Mucosa of descending colon (tissue), 3 donors: ENCODE measurements at regions not wholly inside any gene's neighbourhood (a gene's known extent, or its start where the extent isn't known, plus 50 kb on each side); places are given as distances from the start of the nearest gene placed in this dataset.

Source experiments
- ATAC-seq: fragments of 200-7000 bp; cut with Tn5 transposase; one replicate; pipeline ENCODE4 v1.9.1; 2020; ENCODE audit warnings: mild to moderate bottlenecking, moderate library complexity
- DNase-seq, 3 donors: peaks; one replicate each; pipeline ENCODE4 v3.0.0-alpha.2; 2020
- H3K36me3 ChIP-seq: fragments of 200-600 bp; one replicate; pipeline ENCODE4 v1.8.0; 2021; ENCODE audit warnings: low read depth, mild to moderate bottlenecking
- H3K4me1 ChIP-seq: fragments of 200-600 bp; one replicate; pipeline ENCODE4 v1.8.0; 2021; ENCODE audit warnings: low read depth, mild to moderate bottlenecking
- H3K4me3 ChIP-seq: fragments of 200-600 bp; one replicate; pipeline ENCODE4 v1.8.0; 2021; ENCODE audit warnings: mild to moderate bottlenecking
- H3K9me3 ChIP-seq: fragments of 200-600 bp; one replicate; pipeline ENCODE4 v1.8.0; 2021; ENCODE audit warnings: mild to moderate bottlenecking
- CTCF ChIP-seq: fragments of 200-600 bp; IDR thresholded peaks from one replicate; pipeline ENCODE4 v1.8.0; 2022; ENCODE audit warnings: antibody characterized with exemption, mild to moderate bottlenecking
- intact Hi-C, 2 donors: fragments of 100-400 bp; cut with DNase I in 1 of 2; cut with micrococcal nuclease in 1 of 2; formaldehyde crosslinking; loops; one replicate each; pipeline versions ENCODE4 v1.11.0 to v1.11.1; 2022; cut with DNase I, micrococcal nuclease
- donor health status: DM: no; HTN: no; CAD: no; lungs with moderate emphysema.
- donor health status: DM: no; HTN: no; CAD: no.
- donor health status: DM: no; HTN: yes; CAD: no.

DNA sequence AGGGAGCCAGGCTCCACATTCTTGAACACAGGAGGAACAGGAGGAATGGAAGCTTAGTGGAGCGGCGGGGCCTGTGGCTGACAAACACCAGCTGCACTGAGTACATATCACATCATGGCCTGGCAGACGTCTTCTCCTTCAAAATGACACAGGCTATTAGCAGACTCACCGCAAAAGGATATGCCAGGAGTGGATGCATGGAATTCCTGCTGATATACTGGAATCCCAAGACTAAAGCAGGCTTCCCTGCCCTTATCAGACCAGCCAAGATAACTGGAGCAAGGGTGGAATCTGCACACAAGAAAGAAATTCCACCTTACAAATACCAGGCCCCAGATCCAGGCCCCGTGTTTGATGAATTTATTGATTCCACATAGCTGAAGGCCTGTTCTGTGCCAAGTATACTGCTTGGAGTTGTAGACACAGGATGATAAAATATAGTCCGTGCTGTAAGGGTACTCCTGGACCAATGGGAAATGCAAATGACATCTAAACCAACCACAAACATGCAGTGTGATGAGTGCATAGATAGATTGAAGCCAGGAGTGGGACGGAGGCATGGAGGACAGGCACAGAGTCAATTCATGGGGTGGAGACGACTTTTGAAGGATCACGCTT is 480.5 kb upstream of the ZMIZ1 start:
- Histone ChIP-seq H3K9me3 (no peaks in the 10 kb centered on the region), H3K36me3 (no peaks in the 10 kb centered on the region), H3K4me1 (peaks cover 30% of the 10 kb centered on the region), H3K4me3 (no peak overlapping the region)
- TF ChIP-seq CTCF: no peak
- ATAC-seq (peak; percentile 17), DNase-seq (peak in 1 of 3 donors; percentile 32)
- intact Hi-C loops: no loop called here

- Histone ChIP-seq H3K4me1 (peaks cover 26% of the 10 kb centered on the region), H3K36me3 (no peaks in the 10 kb centered on the region), H3K4me3 (no peak overlapping the region), H3K9me3 (no peaks in the 10 kb centered on the region)
- intact Hi-C loops: no loop called here
- ATAC-seq: peak; percentile 92
- no peak for TF ChIP-seq CTCF
- peak in 1 of 3 donors; percentile 62 for DNase-seq
Observed at GRCh38 chr10:78589687-78590086, 479.1 kb upstream of the ZMIZ1 start.

GRCh38 chr10:78591066-78591465 is 477.7 kb upstream of the ZMIZ1 start:
- ATAC-seq (no peak), DNase-seq (no peak)
- Histone ChIP-seq H3K36me3 (no peaks in the 10 kb centered on the region), H3K4me3 (no peak overlapping the region), H3K4me1 (peaks cover 20% of the 10 kb centered on the region), H3K9me3 (no peaks in the 10 kb centered on the region)
- intact Hi-C loops: no loop called here
- TF ChIP-seq CTCF: no peak

GRCh38 chr10:78594559-78595268 is 474.1 kb upstream of the ZMIZ1 start:
- H3K36me3 ChIP-seq: no peaks in the 10 kb centered on the region
- ATAC-seq (peak; percentile 39), DNase-seq (no peak)
- no peaks in the 10 kb centered on the region for H3K4me1 ChIP-seq
- no peak for TF ChIP-seq CTCF
- intact Hi-C loops: no loop called here
- H3K4me3 ChIP-seq: no peak overlapping the region
- no peaks in the 10 kb centered on the region for H3K9me3 ChIP-seq

DNA sequence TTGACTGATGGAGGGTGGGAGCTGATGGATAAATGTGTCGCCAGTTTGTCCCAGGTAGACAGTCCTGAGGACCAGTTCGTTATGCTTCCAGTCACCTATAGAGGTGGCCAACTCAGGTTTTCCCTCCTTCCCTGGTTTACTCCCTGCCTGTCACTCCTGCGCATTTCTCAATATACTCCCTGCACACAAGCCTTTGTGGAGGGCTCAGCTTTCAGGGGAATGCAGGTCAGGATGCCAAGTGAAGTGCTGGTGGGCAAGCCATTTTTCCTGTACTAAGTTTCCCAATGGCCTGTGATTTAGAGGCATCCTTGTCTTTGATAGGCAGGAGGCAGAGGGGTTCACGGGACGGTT is 473.5 kb upstream of the ZMIZ1 start:
- H3K36me3 ChIP-seq: no peaks in the 10 kb centered on the region
- no peaks in the 10 kb centered on the region for H3K4me1 ChIP-seq
- DNase-seq: no peak
- ATAC-seq: no peak
- H3K4me3 ChIP-seq: no peak overlapping the region
- TF ChIP-seq CTCF: no peak
- H3K9me3 ChIP-seq: no peaks in the 10 kb centered on the region
- intact Hi-C loops: no loop called here
